ENCODE measurements at regions not wholly inside any gene's neighbourhood (a gene's known extent, or its start where the extent isn't known, plus 50 kb on each side); places are given as distances from the start of the nearest gene placed in this dataset.

GRCh38 chr2:62374301-62375112 lies 131.5 kb downstream of the TMEM17 start:
- no peak for DNase-seq (ENCODE audit: extremely low spot score)
- ChIA-PET POLR2A (no interaction called here), CTCF (no interaction called here)
- TF ChIP-seq SUZ12 (IDR thresholded peaks at IDR 0.05) (no peak), ARNT (IDR thresholded peaks at IDR 0.05) (no peak), ELF4 (IDR thresholded peaks at IDR 0.05) (no peak), PKNOX1 (IDR thresholded peaks at IDR 0.05) (no peak), CTBP1 (IDR thresholded peaks at IDR 0.05; ENCODE audit: borderline replicate concordance) (no peak), FOXM1 (IDR thresholded peaks at IDR 0.05; ENCODE audit: borderline replicate concordance) (no peak), ZNF384 (IDR thresholded peaks at IDR 0.05) (no peak), BHLHE40 (IDR thresholded peaks at IDR 0.05; ENCODE audit: borderline replicate concordance) (no peak), LEF1 (IDR thresholded peaks at IDR 0.05; ENCODE audit: borderline replicate concordance) (no peak), NFRKB (IDR thresholded peaks at IDR 0.05) (no peak), TARDBP (IDR thresholded peaks at IDR 0.05) (no peak), FOXK2 (IDR thresholded peaks at IDR 0.05) (no peak), HDGF (IDR thresholded peaks at IDR 0.05; ENCODE audit: borderline replicate concordance) (no peak), L3MBTL2 (conservative IDR thresholded peaks at IDR 0.05) (no peak), FOXA1 (IDR thresholded peaks at IDR 0.05) (no peak), SP1 (IDR thresholded peaks at IDR 0.05) (no peak)

- POLR2A ChIA-PET = no interaction called here
- TF ChIP-seq TARDBP (IDR thresholded peaks at IDR 0.05) (no peak), FOXM1 (IDR thresholded peaks at IDR 0.05; ENCODE audit: borderline replicate concordance) (no peak), CTBP1 (IDR thresholded peaks at IDR 0.05; ENCODE audit: borderline replicate concordance) (no peak), HDGF (IDR thresholded peaks at IDR 0.05; ENCODE audit: borderline replicate concordance) (no peak), LEF1 (IDR thresholded peaks at IDR 0.05; ENCODE audit: borderline replicate concordance) (no peak), SUZ12 (IDR thresholded peaks at IDR 0.05) (no peak), ARNT (IDR thresholded peaks at IDR 0.05) (no peak), ZNF384 (IDR thresholded peaks at IDR 0.05) (no peak), FOXK2 (IDR thresholded peaks at IDR 0.05) (no peak), BHLHE40 (IDR thresholded peaks at IDR 0.05; ENCODE audit: borderline replicate concordance) (no peak), SP1 (IDR thresholded peaks at IDR 0.05) (no peak), ELF4 (IDR thresholded peaks at IDR 0.05) (no peak), FOXA1 (IDR thresholded peaks at IDR 0.05) (no peak), PKNOX1 (IDR thresholded peaks at IDR 0.05) (no peak), NFRKB (IDR thresholded peaks at IDR 0.05) (no peak), L3MBTL2 (conservative IDR thresholded peaks at IDR 0.05) (no peak)
- CTCF ChIA-PET = no interaction called here
- DNase-seq (ENCODE audit: extremely low spot score) = no peak
Observed at GRCh38 chr2:62372824-62373223, 133.2 kb downstream of the TMEM17 start.

GRCh38 chr2:62370321-62371250 lies 135.4 kb downstream of the TMEM17 start:
- CTCF ChIA-PET = no interaction called here
- POLR2A ChIA-PET = no interaction called here
- no peak for DNase-seq (ENCODE audit: extremely low spot score)
- TF ChIP-seq FOXA1 (IDR thresholded peaks at IDR 0.05) (no peak), ELF4 (IDR thresholded peaks at IDR 0.05) (no peak), NFRKB (IDR thresholded peaks at IDR 0.05) (no peak), FOXM1 (IDR thresholded peaks at IDR 0.05; ENCODE audit: borderline replicate concordance) (no peak), SUZ12 (IDR thresholded peaks at IDR 0.05) (no peak), BHLHE40 (IDR thresholded peaks at IDR 0.05; ENCODE audit: borderline replicate concordance) (no peak), TARDBP (IDR thresholded peaks at IDR 0.05) (no peak), HDGF (IDR thresholded peaks at IDR 0.05; ENCODE audit: borderline replicate concordance) (no peak), L3MBTL2 (conservative IDR thresholded peaks at IDR 0.05) (no peak), LEF1 (IDR thresholded peaks at IDR 0.05; ENCODE audit: borderline replicate concordance) (no peak), PKNOX1 (IDR thresholded peaks at IDR 0.05) (no peak), CTBP1 (IDR thresholded peaks at IDR 0.05; ENCODE audit: borderline replicate concordance) (no peak)

- ChIA-PET POLR2A (no interaction called here), CTCF (no interaction called here)
- TF ChIP-seq L3MBTL2 (conservative IDR thresholded peaks at IDR 0.05) = no peak
- no peak for TF ChIP-seq BHLHE40 (IDR thresholded peaks at IDR 0.05; ENCODE audit: borderline replicate concordance)
- no peak for TF ChIP-seq ARNT (IDR thresholded peaks at IDR 0.05)
- no peak for TF ChIP-seq SUZ12 (IDR thresholded peaks at IDR 0.05)
- no peak for TF ChIP-seq CTBP1 (IDR thresholded peaks at IDR 0.05; ENCODE audit: borderline replicate concordance)
- TF ChIP-seq LEF1 (IDR thresholded peaks at IDR 0.05; ENCODE audit: borderline replicate concordance) = no peak
- TF ChIP-seq FOXK2 (IDR thresholded peaks at IDR 0.05) = no peak
- TF ChIP-seq FOXA1 (IDR thresholded peaks at IDR 0.05) = no peak
- TF ChIP-seq TARDBP (IDR thresholded peaks at IDR 0.05) = no peak
- TF ChIP-seq ELF4 (IDR thresholded peaks at IDR 0.05) = no peak
- no peak for DNase-seq (ENCODE audit: extremely low spot score)
Observed at GRCh38 chr2:62369541-62370202, 136.3 kb downstream of the TMEM17 start.
